Esophagus muscularis mucosa (tissue), 4 donors: ENCODE measurements at regions not wholly inside any gene's neighbourhood (a gene's known extent, or its start where the extent isn't known, plus 50 kb on each side); places are given as distances from the start of the nearest gene placed in this dataset.

ENCODE experiments used
- DNase-seq: peaks from one replicate; pipeline ENCODE4 v3.0.0-alpha.2; 2017; ENCODE audit errors: extremely low spot score
- H3K27ac ChIP-seq, 4 donors: fragments of 200-600 bp; sonication (generic); replicated peaks in 1 of 4; 1 replicate in 3 of 4; 2 replicates in 1 of 4; pipeline ENCODE4 v1.5.1; 2016 to 2019; ENCODE audit warnings: mild to moderate bottlenecking in 1 of 4
- H3K27me3 ChIP-seq, 4 donors: fragments of 200-600 bp; sonication (generic); one replicate each; pipeline versions ENCODE4 v1.5.1 to v1.6.0; 2016 to 2019
- H3K36me3 ChIP-seq, 4 donors: fragments of 200-600 bp; sonication (generic); one replicate each; pipeline ENCODE4 v1.5.1; 2016 to 2019
- H3K4me1 ChIP-seq, 4 donors: fragments of 200-600 bp; sonication (generic); one replicate each; pipeline ENCODE4 v1.5.1; 2016 to 2019
- H3K4me3 ChIP-seq, 4 donors: fragments of 200-600 bp; sonication (generic); 1 replicate in 2 of 4; 2 replicates in 2 of 4; pipeline ENCODE4 v1.5.1; 2016 to 2019; ENCODE audit warnings: mild to moderate bottlenecking in 4 of 4, moderate library complexity in 1 of 4
- H3K9me3 ChIP-seq, 4 donors: fragments of 200-600 bp; sonication (generic); 1 replicate in 3 of 4; 2 replicates in 1 of 4; pipeline ENCODE4 v1.5.1; 2016 to 2019
- CTCF ChIP-seq, 3 experiments: fragments of 200-600 bp in 2 of 3; fragments of 450-650 bp in 1 of 3; sonication (generic) in 2 of 3; IDR thresholded peaks; one replicate each; pipeline ENCODE4 v1.5.1; 2017 to 2019; ENCODE audit warnings: antibody characterized with exemption in 3 of 3, mild to moderate bottlenecking in 2 of 3, moderate library complexity in 1 of 3
- EP300 ChIP-seq: sonication (generic); formaldehyde crosslinking; IDR thresholded peaks from one replicate; pipeline ENCODE4 v1.6.1; 2017; ENCODE audit warnings: antibody characterized with exemption
- POLR2A ChIP-seq: fragments of 450-650 bp; IDR thresholded peaks from one replicate; pipeline ENCODE4 v1.6.1; 2017; ENCODE audit warnings: antibody characterized with exemption, moderate library complexity, mild to moderate bottlenecking, low read depth
- POLR2AphosphoS5 ChIP-seq, 2 donors: sonication (generic); formaldehyde crosslinking; IDR thresholded peaks; one replicate each; pipeline ENCODE4 v1.6.1; 2017; ENCODE audit warnings: antibody characterized with exemption in 2 of 2
- whole genome bisulfite sequencing: methylation state at CpG from one replicate; pipeline ENCODE4 v1.1.5; 2018; 5-methylcytosine and 5-hydroxymethylcytosine counted together
- intact Hi-C: fragments of 100-400 bp; cut with DNase I; formaldehyde crosslinking; loops from one replicate; pipeline ENCODE4 v1.15.1; 2023

DNA sequence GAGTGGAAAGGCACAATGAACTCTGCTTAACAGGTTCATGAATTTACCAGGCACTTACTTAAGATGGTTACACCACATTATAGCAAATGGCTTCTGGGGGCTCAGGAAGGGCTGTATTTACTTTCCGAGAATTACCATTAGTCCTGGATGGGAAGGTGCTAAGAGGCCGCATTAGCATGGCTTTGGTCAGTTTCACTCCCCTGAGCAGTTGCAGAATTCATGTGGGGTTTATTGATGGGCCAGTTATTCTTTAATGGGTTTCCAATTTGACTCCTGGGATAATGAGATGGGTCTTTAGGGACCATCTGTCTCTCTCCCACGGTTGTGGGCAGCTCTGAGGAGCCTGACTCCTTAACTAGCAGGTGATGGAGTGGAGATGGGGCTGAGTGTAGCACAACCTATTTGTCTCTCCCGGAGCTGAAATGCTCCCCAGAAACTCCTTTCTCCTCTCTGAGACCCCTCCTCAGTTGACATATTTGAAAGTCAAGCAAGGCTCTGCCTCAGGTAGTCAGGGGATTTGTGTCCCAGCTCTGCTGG, 652.5 kb downstream of the HS3ST4 start:
- WGBS, result 53% methylated on average over 4 of the region's 4 CpGs
- H3K9me3 ChIP-seq, result no peaks in the 10 kb centered on the region
- no peak for TF ChIP-seq CTCF (IDR thresholded peaks at IDR 0.05)
- no peak for TF ChIP-seq POLR2AphosphoS5 (IDR thresholded peaks at IDR 0.05)
- TF ChIP-seq POLR2A, result no peak
- no peak for TF ChIP-seq EP300

GRCh38 chr16:26344976-26345375, 653.2 kb downstream of the HS3ST4 start:
- Histone ChIP-seq H3K4me1 (no peaks in the 10 kb centered on the region), H3K27me3 (no peaks in the 10 kb centered on the region), H3K36me3 (no peaks in the 10 kb centered on the region), H3K4me3 (no peak overlapping the region), H3K9me3 (no peaks in the 10 kb centered on the region), H3K27ac (no peak overlapping the region)
- DNase-seq, result peak; percentile 62
- TF ChIP-seq POLR2A (no peak), EP300 (no peak), POLR2AphosphoS5 (IDR thresholded peaks at IDR 0.05) (no peak), CTCF (IDR thresholded peaks at IDR 0.05) (no peak)
- intact Hi-C loops, result no loop called here
- WGBS, result 80% methylated on average over 5 of the region's 5 CpGs

More for the DNA sequence above, 652.5 kb downstream of the HS3ST4 start:
- Histone ChIP-seq H3K27ac (no peak overlapping the region), H3K4me3 (no peak overlapping the region), H3K27me3 (no peaks in the 10 kb centered on the region), H3K36me3 (no peaks in the 10 kb centered on the region), H3K4me1 (no peaks in the 10 kb centered on the region)
- DNase-seq, result no peak
- intact Hi-C loops, result no loop called here

GRCh38 chr16:26345966-26346365, 654.2 kb downstream of the HS3ST4 start:
- 76% methylated on average over 4 of the region's 4 CpGs for WGBS
- H3K4me1 ChIP-seq, result no peaks in the 10 kb centered on the region
- H3K4me3 ChIP-seq, result no peak overlapping the region
- no peak overlapping the region for H3K27ac ChIP-seq
- no peaks in the 10 kb centered on the region for H3K36me3 ChIP-seq
- TF ChIP-seq POLR2A, result no peak
- TF ChIP-seq CTCF (IDR thresholded peaks at IDR 0.05), result no peak
- TF ChIP-seq POLR2AphosphoS5 (IDR thresholded peaks at IDR 0.05), result no peak
- TF ChIP-seq EP300, result no peak
- H3K9me3 ChIP-seq, result peaks cover 0 to 9% (median 8%) of the 10 kb centered on the region in 4 donors
- DNase-seq, result peak; percentile 78
- no peaks in the 10 kb centered on the region for H3K27me3 ChIP-seq
- intact Hi-C loops, result no loop called here

GRCh38 chr16:26348095-26348494, 656.3 kb downstream of the HS3ST4 start:
- H3K9me3 ChIP-seq, result peaks cover 0 to 9% (median 9%) of the 10 kb centered on the region in 4 donors
- WGBS, result 94% methylated on average over 10 of the region's 10 CpGs
- H3K4me3 ChIP-seq, result no peak overlapping the region
- peak; percentile 45 for DNase-seq
- no peaks in the 10 kb centered on the region for H3K36me3 ChIP-seq
- TF ChIP-seq POLR2A, result no peak
- TF ChIP-seq CTCF (IDR thresholded peaks at IDR 0.05), result no peak
- TF ChIP-seq EP300, result no peak
- no peaks in the 10 kb centered on the region for H3K4me1 ChIP-seq
- no peaks in the 10 kb centered on the region for H3K27me3 ChIP-seq
- H3K27ac ChIP-seq, result no peak overlapping the region
- intact Hi-C loops, result no loop called here

GRCh38 chr16:26360867-26361266, 669.1 kb downstream of the HS3ST4 start:
- peaks cover 0 to 7% (median 6%) of the 10 kb centered on the region in 4 donors for H3K9me3 ChIP-seq
- no peak for TF ChIP-seq POLR2A
- no peak for TF ChIP-seq POLR2AphosphoS5 (IDR thresholded peaks at IDR 0.05)
- TF ChIP-seq CTCF (IDR thresholded peaks at IDR 0.05), result no peak
- TF ChIP-seq EP300, result no peak
- H3K27me3 ChIP-seq, result peaks cover 0 to 17% (median 0%) of the 10 kb centered on the region in 4 donors
- no peak for DNase-seq
- H3K27ac ChIP-seq, result no peak overlapping the region
- H3K4me1 ChIP-seq, result no peaks in the 10 kb centered on the region
- intact Hi-C loops, result no loop called here
- no peaks in the 10 kb centered on the region for H3K36me3 ChIP-seq
- H3K4me3 ChIP-seq, result no peak overlapping the region
- 84% methylated on average over 4 of the region's 4 CpGs for WGBS
